SHP77 (cell line): ENCODE measurements at regions not wholly inside any gene's neighbourhood (a gene's known extent, or its start where the extent isn't known, plus 50 kb on each side); places are given as distances from the start of the nearest gene placed in this dataset.
A peak's percentile ranks its signal among the peaks of the same experiment; 100 is the strongest.
"Not testable (repeated sequence)": the region's sequence is repeated elsewhere in the genome, so short reads cannot be mapped to it uniquely, and the experiment has no call there.

Source experiments
- DNase-seq, 2 experiments: peaks; one replicate each; lab custom pipeline; 2025; lab: John Stamatoyannopoulos, UW

- DNase-seq, result no peak
Measured at GRCh38 chr2:191476901-191477300, 201.0 kb upstream of the NABP1 start.

GRCh38 chr2:191478799-191479679 lies 198.9 kb upstream of the NABP1 start:
- DNase-seq, result peak in 1 of 2 experiments; percentile 21

- no peak for DNase-seq
Measured at GRCh38 chr2:191479680-191480023, 198.3 kb upstream of the NABP1 start.

- no peak for DNase-seq
Measured at GRCh38 chr2:191481305-191482070, 196.4 kb upstream of the NABP1 start.

- DNase-seq, result no peak
Measured at GRCh38 chr2:191483117-191483516, 194.8 kb upstream of the NABP1 start.

GRCh38 chr2:191486584-191487320 lies 191.2 kb upstream of the NABP1 start:
- no peak for DNase-seq

GRCh38 chr2:191488135-191488534 lies 189.8 kb upstream of the NABP1 start:
- no peak for DNase-seq

- no peak for DNase-seq
Measured at GRCh38 chr2:191489177-191489576, 188.8 kb upstream of the NABP1 start.

- no peak for DNase-seq
Measured at GRCh38 chr2:191496838-191497237, 181.1 kb upstream of the NABP1 start.

- DNase-seq, result no peak
Measured at GRCh38 chr2:191497822-191498221, 180.1 kb upstream of the NABP1 start.

- no peak for DNase-seq
Measured at GRCh38 chr2:191499050-191499449, 178.9 kb upstream of the NABP1 start.

GRCh38 chr2:191499874-191500565 lies 177.9 kb upstream of the NABP1 start:
- DNase-seq, result no peak

- no peak for DNase-seq
Measured at GRCh38 chr2:191500566-191500883, 177.4 kb upstream of the NABP1 start.

- no peak for DNase-seq
Measured at GRCh38 chr2:191500884-191501560, 176.9 kb upstream of the NABP1 start.

GRCh38 chr2:191501561-191502168 lies 176.3 kb upstream of the NABP1 start:
- no peak for DNase-seq

GRCh38 chr2:191506515-191506914 lies 171.4 kb upstream of the NABP1 start:
- DNase-seq, result no peak

- DNase-seq, result not testable (repeated sequence)
Measured at GRCh38 chr2:191507252-191507853, 170.6 kb upstream of the NABP1 start.

GRCh38 chr2:191508738-191509137 lies 169.2 kb upstream of the NABP1 start:
- no peak for DNase-seq

GRCh38 chr2:191512216-191512835 lies 165.6 kb upstream of the NABP1 start:
- no peak for DNase-seq

- DNase-seq, result no peak
Measured at GRCh38 chr2:191512874-191513273, 165.1 kb upstream of the NABP1 start.
